GM18508 (cell line): ENCODE measurements at regions not wholly inside any gene's neighbourhood (a gene's known extent, or its start where the extent isn't known, plus 50 kb on each side); places are given as distances from the start of the nearest gene placed in this dataset.

Source experiments
- ATAC-seq: cut with Tn5 transposase; IDR thresholded peaks from one replicate; pipeline ENCODE4 v1.9.1; 2021; ENCODE audit warnings: moderate number of reproducible peaks; ENCODE audit not compliant: insufficient read depth, unreplicated experiment

- no peak for ATAC-seq
These were observed 214.3 kb downstream of the FOXO1 start for GRCh38 chr13:40452038-40452666.

DNA sequence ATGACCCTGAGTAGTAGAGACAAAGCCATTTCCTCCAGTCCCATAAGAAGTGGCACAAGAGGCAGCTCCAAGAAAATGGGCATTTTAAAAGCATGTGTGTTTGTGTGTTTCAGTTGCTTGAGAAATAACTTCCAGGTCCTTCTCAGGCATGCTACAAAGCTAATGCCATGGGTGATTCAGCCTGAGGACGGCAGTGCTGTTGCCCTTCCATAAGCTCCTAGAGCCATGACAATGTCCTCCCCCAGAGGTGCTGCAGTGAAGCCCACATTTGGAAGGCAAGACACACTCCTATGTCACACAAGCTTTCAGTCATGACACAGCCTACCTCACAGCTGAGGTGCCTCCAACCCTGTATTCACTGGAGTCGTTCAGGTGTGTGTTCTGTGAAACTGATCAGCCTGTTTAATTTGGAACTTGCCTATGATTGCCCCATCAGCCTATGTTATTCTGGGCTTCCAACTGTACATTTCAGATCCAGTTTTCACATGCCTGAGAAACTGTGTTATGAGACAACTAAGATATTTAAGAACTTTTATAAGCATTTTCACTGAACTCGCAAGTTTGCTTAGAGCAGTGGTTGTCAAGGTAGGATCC is 213.6 kb downstream of the FOXO1 start:
- ATAC-seq, result no peak

GRCh38 chr13:40453351-40454021 is 213.0 kb downstream of the FOXO1 start:
- no peak for ATAC-seq

GRCh38 chr13:40456397-40456953 is 210.0 kb downstream of the FOXO1 start:
- ATAC-seq, result no peak

DNA sequence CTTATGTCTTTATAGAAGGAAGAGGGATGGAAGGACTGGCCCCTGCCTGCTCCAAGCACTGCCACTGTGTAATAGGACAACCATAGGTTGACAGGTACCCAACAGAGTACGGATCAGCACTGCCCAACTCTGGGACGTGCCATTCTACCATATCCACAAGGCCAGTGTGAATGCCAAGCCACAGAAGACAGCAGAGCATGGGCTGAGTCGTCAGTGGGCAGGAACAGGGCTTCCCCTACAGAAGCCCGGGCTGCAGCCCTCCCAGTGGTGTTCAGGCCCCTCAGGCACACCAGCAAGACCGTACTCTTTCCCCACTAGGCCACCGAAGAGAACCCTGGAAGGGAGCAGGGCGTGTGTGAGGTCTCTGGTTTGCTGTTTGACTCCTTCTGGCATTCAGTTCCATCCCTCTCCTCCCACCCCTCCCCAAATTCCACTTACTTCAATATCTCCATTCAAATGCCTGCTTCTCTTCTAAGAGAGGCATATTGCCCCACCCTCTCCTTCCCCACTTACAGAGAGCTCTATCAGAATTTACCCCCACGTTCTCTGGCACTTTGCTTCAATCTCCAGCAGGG is 209.4 kb downstream of the FOXO1 start:
- ATAC-seq, result no peak

- no peak for ATAC-seq
These were observed 208.3 kb downstream of the FOXO1 start for GRCh38 chr13:40457929-40458719.

GRCh38 chr13:40458720-40458990 is 207.8 kb downstream of the FOXO1 start:
- ATAC-seq, result no peak

DNA sequence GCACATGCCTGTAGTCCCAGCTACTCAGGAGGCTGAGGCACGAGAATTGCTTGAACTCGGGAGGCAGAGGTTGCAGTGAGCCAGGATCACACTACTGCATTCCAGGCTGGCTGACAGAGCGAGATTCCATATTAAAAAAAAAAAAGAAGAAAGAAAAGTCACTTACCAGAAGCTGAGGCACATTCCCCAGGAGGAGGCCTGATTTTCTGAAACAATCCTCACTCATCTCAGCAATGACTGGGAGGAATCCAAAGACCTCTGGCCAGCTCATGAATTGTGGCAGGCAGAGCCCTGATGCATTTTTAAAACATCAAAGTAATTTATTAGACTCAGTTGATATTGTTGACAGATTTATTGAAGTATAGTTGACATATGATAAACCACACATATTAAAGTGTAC is 206.3 kb downstream of the FOXO1 start:
- no peak for ATAC-seq

DNA sequence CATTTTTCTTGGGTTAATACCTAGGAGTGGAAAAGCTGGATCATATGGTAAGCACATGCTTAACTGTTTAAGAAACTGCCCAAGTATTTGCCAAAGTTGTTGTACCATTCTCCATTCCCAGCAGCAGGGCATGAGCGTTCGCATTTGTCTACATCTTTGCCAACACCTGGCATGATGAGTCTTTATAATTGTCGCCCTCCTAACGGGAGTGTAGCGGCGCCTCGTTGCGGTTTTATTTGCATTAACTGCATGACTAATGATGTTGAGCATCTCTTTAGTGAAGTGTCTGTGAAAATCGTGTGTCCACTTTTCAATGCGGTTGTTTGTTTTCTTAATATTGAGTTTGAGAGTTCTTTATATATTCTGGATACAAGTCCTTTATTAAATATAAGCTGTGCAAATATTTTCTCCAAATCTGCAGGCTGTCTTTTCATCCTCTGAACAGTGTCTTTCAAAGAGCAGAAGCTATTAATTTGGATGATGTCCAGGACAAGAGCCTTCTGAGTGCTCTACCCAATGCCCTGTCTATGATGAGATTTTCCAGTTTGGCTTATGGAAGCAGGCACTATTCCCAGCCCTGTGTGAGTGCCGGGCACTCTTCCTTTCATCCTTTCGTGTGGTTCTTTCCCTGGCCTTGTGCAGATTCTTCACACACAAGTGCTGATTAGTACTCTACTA is 202.0 kb downstream of the FOXO1 start:
- ATAC-seq, result no peak

DNA sequence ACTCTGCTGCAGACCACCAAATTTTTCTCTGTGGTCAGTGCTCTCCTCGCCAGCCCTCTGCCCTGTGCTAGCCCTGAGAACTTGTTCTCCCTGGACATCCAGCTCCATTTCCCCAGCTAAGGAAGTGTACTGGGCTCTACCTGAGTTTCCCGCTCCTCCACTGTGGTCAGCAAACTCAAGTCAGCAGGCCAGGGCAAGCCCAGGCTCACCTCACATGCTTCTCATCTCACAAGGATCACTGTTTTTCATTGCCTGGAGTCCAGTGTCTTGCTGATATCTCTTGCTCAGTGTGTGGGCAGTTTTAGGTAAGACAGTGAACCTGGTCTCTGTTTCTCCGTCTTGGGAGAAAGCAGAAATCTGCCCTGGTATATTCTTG is 201.4 kb downstream of the FOXO1 start:
- no peak for ATAC-seq

DNA sequence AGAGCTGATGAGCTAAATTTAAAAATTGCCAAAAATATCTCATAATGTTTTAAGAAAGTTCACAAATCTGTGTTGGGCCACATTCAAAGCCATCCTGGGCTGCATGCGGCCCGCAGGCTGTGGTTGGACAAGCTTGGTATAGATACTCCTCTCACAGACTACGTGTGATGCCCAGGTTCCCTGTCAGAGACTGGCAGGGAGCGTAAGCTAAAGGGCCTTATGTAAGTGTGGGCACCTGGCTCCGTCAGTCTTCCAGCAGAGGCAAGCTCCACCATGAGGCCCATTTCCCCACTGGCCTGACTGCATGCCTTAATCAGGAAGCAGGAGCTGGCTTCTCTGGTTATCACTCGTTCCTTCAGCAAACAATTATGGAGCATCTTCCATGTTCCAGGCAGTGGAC is 200.2 kb downstream of the FOXO1 start:
- no peak for ATAC-seq

- ATAC-seq, result no peak
These were observed 198.1 kb downstream of the FOXO1 start for GRCh38 chr13:40468227-40468838.

- ATAC-seq, result no peak
These were observed 196.7 kb downstream of the FOXO1 start for GRCh38 chr13:40469581-40470310.

- ATAC-seq, result no peak
These were observed 195.8 kb downstream of the FOXO1 start for GRCh38 chr13:40470660-40471059.

GRCh38 chr13:40471076-40471475 is 195.4 kb downstream of the FOXO1 start:
- no peak for ATAC-seq

DNA sequence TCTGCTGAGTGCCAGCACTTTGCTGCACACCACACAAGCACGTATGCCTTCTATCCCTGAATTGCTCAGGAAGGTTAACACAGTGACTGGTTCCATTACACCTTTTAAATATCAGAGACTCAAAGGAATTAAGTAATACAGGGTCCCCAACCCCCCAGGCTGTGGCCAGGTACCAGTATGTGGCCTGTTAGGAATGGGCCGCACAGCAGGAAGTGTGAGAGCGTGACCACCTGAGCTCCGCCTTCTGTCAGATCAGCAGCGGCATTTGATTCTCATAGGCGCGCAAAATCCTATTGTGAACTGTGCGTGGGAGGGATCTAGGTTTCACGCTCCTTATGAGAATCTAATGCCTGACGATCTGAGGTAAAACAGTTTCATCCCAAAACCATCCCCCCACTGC is 194.5 kb downstream of the FOXO1 start:
- ATAC-seq, result no peak

DNA sequence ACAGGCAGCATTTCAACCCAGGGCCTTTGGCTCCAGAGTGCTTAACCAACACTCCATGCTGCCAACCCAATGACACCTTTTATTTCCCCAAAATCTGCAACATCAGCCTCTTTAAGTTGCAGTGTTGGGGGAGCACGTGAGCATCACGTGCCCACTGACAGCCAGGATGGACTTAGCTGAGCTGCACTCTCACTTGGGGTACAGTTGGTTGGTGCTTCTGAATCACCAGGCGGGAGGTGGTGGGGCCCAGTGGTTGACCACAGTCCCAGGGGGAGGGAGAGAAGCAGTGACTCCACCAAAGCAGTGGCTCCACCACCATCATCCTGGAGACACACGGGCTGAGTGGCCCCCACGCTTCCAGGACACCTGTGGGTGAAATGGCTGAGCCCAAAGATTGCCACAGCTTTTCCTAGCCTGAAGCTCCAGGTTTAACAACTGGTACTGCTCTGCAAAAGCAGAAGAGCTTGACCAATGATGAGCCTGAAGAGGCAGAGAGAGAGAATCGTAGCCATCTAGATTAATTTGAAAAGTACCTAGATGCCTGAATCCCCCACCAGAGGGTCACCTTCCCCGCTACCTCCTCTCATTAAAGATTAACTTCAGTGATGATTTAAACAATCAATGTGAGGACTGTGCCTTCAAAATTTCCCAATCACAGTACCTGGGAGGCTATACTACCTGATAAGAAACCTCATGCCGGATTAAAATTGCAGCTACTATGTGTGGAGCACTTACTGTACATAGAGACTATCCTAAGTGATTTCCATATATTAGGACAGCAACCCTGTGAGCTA is 193.8 kb downstream of the FOXO1 start:
- ATAC-seq, result no peak

DNA sequence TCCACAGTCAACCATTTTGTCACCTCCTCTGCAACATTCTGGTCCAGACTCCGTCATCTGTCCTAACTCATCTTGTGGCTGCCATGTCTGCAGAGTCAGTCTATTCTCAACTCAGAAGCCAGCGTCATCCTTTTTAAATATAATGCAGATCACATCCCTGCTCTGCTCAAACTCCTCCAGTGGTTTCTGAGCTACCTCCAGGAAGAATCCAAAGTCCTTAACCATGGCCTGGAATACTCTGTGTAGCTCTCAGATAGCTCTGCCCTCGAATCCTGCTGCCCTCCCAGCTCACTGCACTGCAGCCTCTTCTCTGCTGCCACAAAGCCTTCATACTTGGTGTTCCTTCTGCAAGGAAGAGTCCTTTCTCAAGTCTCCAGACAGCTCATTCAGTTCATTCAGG is 190.8 kb downstream of the FOXO1 start:
- ATAC-seq, result no peak
